ENCODE measurements at regions not wholly inside any gene's neighbourhood (a gene's known extent, or its start where the extent isn't known, plus 50 kb on each side); places are given as distances from the start of the nearest gene placed in this dataset.

GRCh38 chr6:78363688-78364087 lies 503.7 kb upstream of the IRAK1BP1 start:
- DNase-seq (ENCODE audit: low read depth, low spot score) = no peak
- H3K4me3 ChIP-seq (replicated peaks in 1 of 2; ENCODE audit: low read depth in 1 of 2, low read length in 2 of 2) = no peak overlapping the region
- no peaks in the 10 kb centered on the region for H4K20me1 ChIP-seq (ENCODE audit: insufficient read depth)
- TF ChIP-seq TCF7L2 (IDR thresholded peaks at IDR 0.05; ENCODE audit: borderline replicate concordance, extremely low read depth, insufficient read depth, insufficient read length) (no peak), CEBPB (IDR thresholded peaks at IDR 0.05; ENCODE audit: low read depth) (no peak), POLR2AphosphoS5 (IDR thresholded peaks at IDR 0.05; ENCODE audit: low read depth, low read length) (no peak), SP1 (IDR thresholded peaks at IDR 0.05; ENCODE audit: low read depth) (no peak), CTCF (IDR thresholded peaks at IDR 0.05 in 2 of 3, conservative IDR thresholded peaks at IDR 0.05 in 1 of 3; ENCODE audit: borderline replicate concordance in 1 of 3, insufficient read depth in 1 of 3, low read depth in 2 of 3, low read length in 2 of 3) (no peak), RAD21 (IDR thresholded peaks at IDR 0.05; ENCODE audit: low read depth) (no peak), CBX3 (IDR thresholded peaks at IDR 0.05; ENCODE audit: low read depth) (no peak), REST (IDR thresholded peaks at IDR 0.05; ENCODE audit: low read depth) (no peak), SRF (IDR thresholded peaks at IDR 0.05; ENCODE audit: low read depth) (no peak), POLR2A (IDR thresholded peaks at IDR 0.05; ENCODE audit: borderline replicate concordance, extremely low read depth, insufficient read depth, insufficient read length) (no peak), YY1 (IDR thresholded peaks at IDR 0.05; ENCODE audit: extremely low read depth, insufficient replicate concordance, low read depth, low read length) (no peak), ATF3 (IDR thresholded peaks at IDR 0.05) (no peak), MAX (IDR thresholded peaks at IDR 0.05) (no peak), ZNF274 (IDR thresholded peaks at IDR 0.05; ENCODE audit: low read depth, low read length) (no peak)
- no peaks in the 10 kb centered on the region for H3K36me3 ChIP-seq (ENCODE audit: control insufficient read depth in 1 of 2, insufficient read depth in 2 of 2, low read length in 2 of 2)
- H3K9me2 ChIP-seq (ENCODE audit: insufficient read depth) = no peaks in the 10 kb centered on the region
- no peak for ATAC-seq
- RAD21 ChIA-PET (ENCODE audit: low non-redundant PET in 1 of 2, low total read pairs in 2 of 2, uncharacterized antibody in 2 of 2, unreplicated experiment in 2 of 2) = no interaction called here
- BruUV-seq (replicated peaks) = no TSS peak
- POLR2A ChIA-PET = no interaction called here
- H3K4me1 ChIP-seq (ENCODE audit: control insufficient read depth in 1 of 2, insufficient read depth in 2 of 2, low read length in 2 of 2) = no peaks in the 10 kb centered on the region
- H3K9me3 ChIP-seq (ENCODE audit: control insufficient read depth in 1 of 2, insufficient read depth in 1 of 2, low read depth in 1 of 2, low read length in 2 of 2) = no peaks in the 10 kb centered on the region
- H3K79me2 ChIP-seq (ENCODE audit: insufficient read depth, low read length) = no peaks in the 10 kb centered on the region
- H3K4me2 ChIP-seq (ENCODE audit: low read length) = no peak overlapping the region
- no peak overlapping the region for H3K9ac ChIP-seq (ENCODE audit: low read length)
- no peak overlapping the region for H3K27ac ChIP-seq (ENCODE audit: low read depth, low read length)
- H2AFZ ChIP-seq (ENCODE audit: low read depth, low read length, poor library complexity, severe bottlenecking) = no peak overlapping the region
- H3K27me3 ChIP-seq (ENCODE audit: insufficient read depth, low read length) = no peaks in the 10 kb centered on the region
- intact Hi-C loops (cut with micrococcal nuclease) = no loop called here
- CTCF ChIA-PET = no interaction called here
